ENCODE measurements at regions not wholly inside any gene's neighbourhood (a gene's known extent, or its start where the extent isn't known, plus 50 kb on each side); places are given as distances from the start of the nearest gene placed in this dataset.
A peak's percentile ranks its signal among the peaks of the same experiment; 100 is the strongest.

DNA sequence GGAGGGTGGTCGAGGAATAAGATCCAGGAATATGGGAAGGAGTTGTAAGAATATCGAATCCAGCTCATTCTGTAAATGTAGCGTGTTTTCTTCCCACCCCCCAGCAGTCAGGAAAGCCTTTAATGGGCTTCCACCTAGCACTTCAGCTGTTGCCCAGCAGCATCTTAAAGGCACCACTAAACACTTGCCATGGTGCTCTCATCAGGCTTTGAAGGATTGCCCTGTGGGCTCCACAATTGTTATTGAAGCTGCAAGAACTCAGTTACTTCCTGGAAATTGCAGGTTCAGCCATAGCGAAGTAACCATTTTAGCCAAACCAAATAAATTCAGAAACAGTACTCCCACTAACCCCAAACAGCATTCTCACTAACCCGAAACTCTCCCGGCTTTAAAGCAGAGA lies 511.2 kb downstream of the PLPP3 start:
- intact Hi-C loops (cut with DNase I; ENCODE audit: low total_unique reads): no loop called here
- no peak overlapping the region for H3K4me3 ChIP-seq (ENCODE audit: low read depth, poor library complexity, severe bottlenecking)
- no peak for TF ChIP-seq POLR2A (IDR thresholded peaks at IDR 0.05)
- TF ChIP-seq, protein P1, sequence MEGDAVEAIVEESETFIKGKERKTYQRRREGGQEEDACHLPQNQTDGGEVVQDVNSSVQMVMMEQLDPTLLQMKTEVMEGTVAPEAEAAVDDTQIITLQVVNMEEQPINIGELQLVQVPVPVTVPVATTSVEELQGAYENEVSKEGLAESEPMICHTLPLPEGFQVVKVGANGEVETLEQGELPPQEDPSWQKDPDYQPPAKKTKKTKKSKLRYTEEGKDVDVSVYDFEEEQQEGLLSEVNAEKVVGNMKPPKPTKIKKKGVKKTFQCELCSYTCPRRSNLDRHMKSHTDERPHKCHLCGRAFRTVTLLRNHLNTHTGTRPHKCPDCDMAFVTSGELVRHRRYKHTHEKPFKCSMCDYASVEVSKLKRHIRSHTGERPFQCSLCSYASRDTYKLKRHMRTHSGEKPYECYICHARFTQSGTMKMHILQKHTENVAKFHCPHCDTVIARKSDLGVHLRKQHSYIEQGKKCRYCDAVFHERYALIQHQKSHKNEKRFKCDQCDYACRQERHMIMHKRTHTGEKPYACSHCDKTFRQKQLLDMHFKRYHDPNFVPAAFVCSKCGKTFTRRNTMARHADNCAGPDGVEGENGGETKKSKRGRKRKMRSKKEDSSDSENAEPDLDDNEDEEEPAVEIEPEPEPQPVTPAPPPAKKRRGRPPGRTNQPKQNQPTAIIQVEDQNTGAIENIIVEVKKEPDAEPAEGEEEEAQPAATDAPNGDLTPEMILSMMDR (IDR thresholded peaks at IDR 0.05): no peak
- 86 to 88% methylated on average over 6 of the region's 6 CpGs for WGBS, 2 donors
- DNase-seq (ENCODE audit: low spot score in 2 of 2): no peak

- 70 to 71% methylated on average over 3 of the region's 3 CpGs for WGBS, 2 donors
- no peak overlapping the region for H3K4me3 ChIP-seq (ENCODE audit: low read depth, poor library complexity, severe bottlenecking)
- DNase-seq (ENCODE audit: low spot score in 2 of 2): no peak
- TF ChIP-seq, protein P1 (IDR thresholded peaks at IDR 0.05): no peak
- TF ChIP-seq POLR2A (IDR thresholded peaks at IDR 0.05): no peak
- intact Hi-C loops (cut with DNase I; ENCODE audit: low total_unique reads): no loop called here
These were observed 513.6 kb downstream of the PLPP3 start for GRCh38 chr1:56065729-56066128.

- TF ChIP-seq, protein P1 (IDR thresholded peaks at IDR 0.05): no peak
- TF ChIP-seq POLR2A (IDR thresholded peaks at IDR 0.05): no peak
- DNase-seq (ENCODE audit: low spot score in 2 of 2): no peak
- H3K4me3 ChIP-seq (ENCODE audit: low read depth, poor library complexity, severe bottlenecking): no peak overlapping the region
- intact Hi-C loops (cut with DNase I; ENCODE audit: low total_unique reads): no loop called here
- 46 to 54% methylated on average over 3 of the region's 3 CpGs for WGBS, 2 donors
These were observed 514.7 kb downstream of the PLPP3 start for GRCh38 chr1:56064705-56065104.

- 54 to 74% methylated on average over 4 of the region's 4 CpGs for WGBS, 2 donors
- peak; percentile 43 to 90 for DNase-seq (ENCODE audit: low spot score in 2 of 2)
- TF ChIP-seq, protein P1 (IDR thresholded peaks at IDR 0.05): no peak
- no peak for TF ChIP-seq POLR2A (IDR thresholded peaks at IDR 0.05)
- H3K4me3 ChIP-seq (ENCODE audit: low read depth, poor library complexity, severe bottlenecking): no peak overlapping the region
- intact Hi-C loops (cut with DNase I; ENCODE audit: low total_unique reads): no loop called here
These were observed 515.9 kb downstream of the PLPP3 start for GRCh38 chr1:56063461-56063860.

- intact Hi-C loops (cut with DNase I; ENCODE audit: low total_unique reads): no loop called here
- 96% methylated on average over 4 of the region's 4 CpGs for WGBS, 2 donors
- TF ChIP-seq, protein P1 (IDR thresholded peaks at IDR 0.05): no peak
- TF ChIP-seq POLR2A (IDR thresholded peaks at IDR 0.05): no peak
- no peak for DNase-seq (ENCODE audit: low spot score in 2 of 2)
- H3K4me3 ChIP-seq (ENCODE audit: low read depth, poor library complexity, severe bottlenecking): no peak overlapping the region
These were observed 516.7 kb downstream of the PLPP3 start for GRCh38 chr1:56062625-56063024.

DNA sequence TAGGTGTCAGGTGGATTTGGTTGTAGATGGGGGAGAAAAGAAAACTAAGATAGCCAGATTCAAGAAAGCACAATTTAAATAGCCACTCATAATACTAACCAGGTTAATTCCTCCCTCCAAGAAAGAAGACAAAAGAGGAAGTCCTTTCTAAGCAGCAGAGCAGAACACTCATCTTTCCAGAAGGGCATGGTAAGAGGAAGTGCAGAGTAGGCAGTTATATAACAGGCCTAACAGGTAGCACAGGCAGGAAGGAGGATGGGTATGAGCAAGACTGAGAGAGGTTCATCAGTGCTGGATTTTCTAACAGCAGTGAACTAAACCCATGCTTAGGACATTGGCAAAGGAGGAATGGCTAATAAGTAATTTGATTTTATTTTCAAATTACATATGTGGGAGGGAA lies 517.5 kb downstream of the PLPP3 start:
- no peak for TF ChIP-seq POLR2A (IDR thresholded peaks at IDR 0.05)
- TF ChIP-seq, protein P1 (IDR thresholded peaks at IDR 0.05): no peak
- DNase-seq (ENCODE audit: low spot score in 2 of 2): no peak
- H3K4me3 ChIP-seq (ENCODE audit: low read depth, poor library complexity, severe bottlenecking): no peak overlapping the region
- intact Hi-C loops (cut with DNase I; ENCODE audit: low total_unique reads): no loop called here

Measured in lower leg skin (tissue), 4 donors.